ENCODE measurements at regions not wholly inside any gene's neighbourhood (a gene's known extent, or its start where the extent isn't known, plus 50 kb on each side); places are given as distances from the start of the nearest gene placed in this dataset.

DNA sequence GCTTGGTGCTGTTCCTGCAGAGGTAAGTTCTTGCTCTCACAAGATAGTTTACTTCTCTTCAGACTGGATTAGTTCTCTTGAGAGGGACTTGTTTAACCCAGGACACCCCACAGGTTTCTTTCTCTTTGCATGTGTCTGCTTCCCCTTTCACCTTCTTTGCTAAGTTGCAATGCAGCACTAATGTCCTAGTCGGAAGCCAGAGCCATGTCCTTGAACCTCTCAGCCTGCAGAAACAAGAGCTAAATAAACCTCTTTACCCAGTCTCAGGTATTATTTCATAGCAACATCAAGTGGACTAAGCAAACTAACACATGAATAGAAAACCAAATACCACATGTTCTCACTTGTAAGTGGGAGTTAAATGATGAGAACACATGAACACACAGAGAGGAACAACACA, 915.2 kb downstream of the NSUN3 start:
- TF ChIP-seq, protein P1, sequence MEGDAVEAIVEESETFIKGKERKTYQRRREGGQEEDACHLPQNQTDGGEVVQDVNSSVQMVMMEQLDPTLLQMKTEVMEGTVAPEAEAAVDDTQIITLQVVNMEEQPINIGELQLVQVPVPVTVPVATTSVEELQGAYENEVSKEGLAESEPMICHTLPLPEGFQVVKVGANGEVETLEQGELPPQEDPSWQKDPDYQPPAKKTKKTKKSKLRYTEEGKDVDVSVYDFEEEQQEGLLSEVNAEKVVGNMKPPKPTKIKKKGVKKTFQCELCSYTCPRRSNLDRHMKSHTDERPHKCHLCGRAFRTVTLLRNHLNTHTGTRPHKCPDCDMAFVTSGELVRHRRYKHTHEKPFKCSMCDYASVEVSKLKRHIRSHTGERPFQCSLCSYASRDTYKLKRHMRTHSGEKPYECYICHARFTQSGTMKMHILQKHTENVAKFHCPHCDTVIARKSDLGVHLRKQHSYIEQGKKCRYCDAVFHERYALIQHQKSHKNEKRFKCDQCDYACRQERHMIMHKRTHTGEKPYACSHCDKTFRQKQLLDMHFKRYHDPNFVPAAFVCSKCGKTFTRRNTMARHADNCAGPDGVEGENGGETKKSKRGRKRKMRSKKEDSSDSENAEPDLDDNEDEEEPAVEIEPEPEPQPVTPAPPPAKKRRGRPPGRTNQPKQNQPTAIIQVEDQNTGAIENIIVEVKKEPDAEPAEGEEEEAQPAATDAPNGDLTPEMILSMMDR (IDR thresholded peaks at IDR 0.05; ENCODE audit: poor library complexity, severe bottlenecking), result no peak
- no peak for TF ChIP-seq MXI1 (conservative IDR thresholded peaks at IDR 0.05; ENCODE audit: poor library complexity, severe bottlenecking)
